ENCODE measurements at regions not wholly inside any gene's neighbourhood (a gene's known extent, or its start where the extent isn't known, plus 50 kb on each side); places are given as distances from the start of the nearest gene placed in this dataset.
"Not testable (repeated sequence)": the region's sequence is repeated elsewhere in the genome, so short reads cannot be mapped to it uniquely, and the experiment has no call there.

GRCh38 chr11:121901886-121902285 is 214.1 kb downstream of the BLID start:
- Histone ChIP-seq H3K4me3 (ENCODE audit: low read length) (no peak overlapping the region), H3K27ac (ENCODE audit: low read length) (no peak overlapping the region), H3K9me3 (ENCODE audit: low read length) (no peaks in the 10 kb centered on the region), H4K20me1 (ENCODE audit: insufficient read depth) (no peaks in the 10 kb centered on the region), H3K79me2 (replicated peaks; ENCODE audit: insufficient read depth, low read length) (no peaks in the 10 kb centered on the region), H3K4me2 (ENCODE audit: low read length) (no peak overlapping the region), H2AFZ (ENCODE audit: low read depth, low read length) (no peak overlapping the region), H3F3A (ENCODE audit: insufficient read depth, low read length, poor library complexity, severe bottlenecking) (no peaks in the 10 kb centered on the region), H3K27me3 (ENCODE audit: insufficient read depth, low read depth, low read length) (no peaks in the 10 kb centered on the region), H3K36me3 (ENCODE audit: insufficient read depth, low read length) (no peaks in the 10 kb centered on the region), H3K9ac (ENCODE audit: low read length) (no peak overlapping the region), H3K9me2 (ENCODE audit: insufficient read depth, low read length) (no peaks in the 10 kb centered on the region)
- no peak for TF ChIP-seq CTCF (IDR thresholded peaks at IDR 0.05; ENCODE audit: poor library complexity, severe bottlenecking)
- no peak for TF ChIP-seq TAF1 (IDR thresholded peaks at IDR 0.05; ENCODE audit: low read depth)
- TF ChIP-seq SMC3 (conservative IDR thresholded peaks at IDR 0.05; ENCODE audit: poor library complexity) = no peak
- TF ChIP-seq POLR2AphosphoS5 (IDR thresholded peaks at IDR 0.05) = no peak
- no peak for TF ChIP-seq EZH2 (IDR thresholded peaks at IDR 0.05; ENCODE audit: borderline replicate concordance, insufficient read depth, low read length, poor library complexity, severe bottlenecking)
- TF ChIP-seq RAD21 (conservative IDR thresholded peaks at IDR 0.05) = no peak
- no peak for TF ChIP-seq EP300 (conservative IDR thresholded peaks at IDR 0.05; ENCODE audit: poor library complexity, severe bottlenecking)
- no peak for TF ChIP-seq REST (IDR thresholded peaks at IDR 0.05; ENCODE audit: borderline replicate concordance)
- no peak for TF ChIP-seq MXI1 (conservative IDR thresholded peaks at IDR 0.05; ENCODE audit: poor library complexity, severe bottlenecking)

- H4K20me1 ChIP-seq (ENCODE audit: insufficient read depth); H2AFZ ChIP-seq (ENCODE audit: low read depth, low read length); H3K36me3 ChIP-seq (ENCODE audit: insufficient read depth, low read length); H3K27ac ChIP-seq (ENCODE audit: low read length); H3K4me2 ChIP-seq (ENCODE audit: low read length); H3K4me3 ChIP-seq (ENCODE audit: low read length); H3K79me2 ChIP-seq (replicated peaks; ENCODE audit: insufficient read depth, low read length); H3K9ac ChIP-seq (ENCODE audit: low read length); H3F3A ChIP-seq (ENCODE audit: insufficient read depth, low read length, poor library complexity, severe bottlenecking); H3K9me3 ChIP-seq (ENCODE audit: low read length); H3K27me3 ChIP-seq (ENCODE audit: insufficient read depth, low read depth, low read length); H3K9me2 ChIP-seq (ENCODE audit: insufficient read depth, low read length): not testable (repeated sequence)
These were observed 214.6 kb downstream of the BLID start for GRCh38 chr11:121901417-121901816.

- no peaks in the 10 kb centered on the region for H3F3A ChIP-seq (ENCODE audit: insufficient read depth, low read length, poor library complexity, severe bottlenecking)
- H3K79me2 ChIP-seq (replicated peaks; ENCODE audit: insufficient read depth, low read length) = no peaks in the 10 kb centered on the region
- H3K4me2 ChIP-seq (ENCODE audit: low read length) = no peak overlapping the region
- no peaks in the 10 kb centered on the region for H4K20me1 ChIP-seq (ENCODE audit: insufficient read depth)
- H3K27ac ChIP-seq (ENCODE audit: low read length) = no peak overlapping the region
- no peaks in the 10 kb centered on the region for H3K9me2 ChIP-seq (ENCODE audit: insufficient read depth, low read length)
- no peaks in the 10 kb centered on the region for H3K36me3 ChIP-seq (ENCODE audit: insufficient read depth, low read length)
- no peak overlapping the region for H3K4me3 ChIP-seq (ENCODE audit: low read length)
- no peak for TF ChIP-seq POLR2AphosphoS5 (IDR thresholded peaks at IDR 0.05)
- TF ChIP-seq CTCF (IDR thresholded peaks at IDR 0.05; ENCODE audit: poor library complexity, severe bottlenecking) = no peak
- no peak for TF ChIP-seq EP300 (conservative IDR thresholded peaks at IDR 0.05; ENCODE audit: poor library complexity, severe bottlenecking)
- TF ChIP-seq EZH2 (IDR thresholded peaks at IDR 0.05; ENCODE audit: borderline replicate concordance, insufficient read depth, low read length, poor library complexity, severe bottlenecking) = no peak
- no peak for TF ChIP-seq MXI1 (conservative IDR thresholded peaks at IDR 0.05; ENCODE audit: poor library complexity, severe bottlenecking)
- TF ChIP-seq TAF1 (IDR thresholded peaks at IDR 0.05; ENCODE audit: low read depth) = no peak
- TF ChIP-seq SMC3 (conservative IDR thresholded peaks at IDR 0.05; ENCODE audit: poor library complexity) = no peak
- no peak for TF ChIP-seq REST (IDR thresholded peaks at IDR 0.05; ENCODE audit: borderline replicate concordance)
- no peak for TF ChIP-seq RAD21 (conservative IDR thresholded peaks at IDR 0.05)
- H3K27me3 ChIP-seq (ENCODE audit: insufficient read depth, low read depth, low read length) = no peaks in the 10 kb centered on the region
- no peaks in the 10 kb centered on the region for H3K9me3 ChIP-seq (ENCODE audit: low read length)
- H3K9ac ChIP-seq (ENCODE audit: low read length) = no peak overlapping the region
- no peak overlapping the region for H2AFZ ChIP-seq (ENCODE audit: low read depth, low read length)
These were observed 216.5 kb downstream of the BLID start for GRCh38 chr11:121899520-121899919.

Measured in neural cell (in vitro differentiated cells).